LNCaP clone FGC (cell line): ENCODE measurements at regions not wholly inside any gene's neighbourhood (a gene's known extent, or its start where the extent isn't known, plus 50 kb on each side); places are given as distances from the start of the nearest gene placed in this dataset.

ENCODE experiments used
- DNase-seq: peaks from one replicate; pipeline ENCODE4 v3.0.0-alpha.2; 2011; ENCODE audit warnings: low read depth
- H3K4me3 ChIP-seq: 2 replicates; pipeline ENCODE4 v1.5.1; 2011; ENCODE audit warnings: mild to moderate bottlenecking, low read depth, low read length, control low read depth
- CTCF ChIP-seq: IDR thresholded peaks from 2 replicates; pipeline ENCODE4 v1.5.1; 2012; ENCODE audit warnings: mild to moderate bottlenecking; ENCODE audit not compliant: control insufficient read depth, insufficient read depth; ENCODE audit errors: extremely low read depth

- no peak for DNase-seq
- no peak for TF ChIP-seq CTCF
- no peak overlapping the region for H3K4me3 ChIP-seq
Measured at GRCh38 chr2:76675212-76675611, 847.0 kb downstream of the LRRTM4 start.

- no peak overlapping the region for H3K4me3 ChIP-seq
Measured at GRCh38 chr2:76672798-76673197, 849.4 kb downstream of the LRRTM4 start.

GRCh38 chr2:76669966-76670465, 852.2 kb downstream of the LRRTM4 start:
- DNase-seq: no peak
- H3K4me3 ChIP-seq: no peak overlapping the region
- no peak for TF ChIP-seq CTCF

More at GRCh38 chr2:76672798-76673197, 849.4 kb downstream of the LRRTM4 start:
- no peak for TF ChIP-seq CTCF
- no peak for DNase-seq

GRCh38 chr2:76668279-76668678, 853.9 kb downstream of the LRRTM4 start:
- H3K4me3 ChIP-seq: no peak overlapping the region
- no peak for TF ChIP-seq CTCF
- DNase-seq: no peak

- H3K4me3 ChIP-seq: no peak overlapping the region
- no peak for TF ChIP-seq CTCF
- no peak for DNase-seq
Measured at GRCh38 chr2:76667821-76668271, 854.3 kb downstream of the LRRTM4 start.

DNA sequence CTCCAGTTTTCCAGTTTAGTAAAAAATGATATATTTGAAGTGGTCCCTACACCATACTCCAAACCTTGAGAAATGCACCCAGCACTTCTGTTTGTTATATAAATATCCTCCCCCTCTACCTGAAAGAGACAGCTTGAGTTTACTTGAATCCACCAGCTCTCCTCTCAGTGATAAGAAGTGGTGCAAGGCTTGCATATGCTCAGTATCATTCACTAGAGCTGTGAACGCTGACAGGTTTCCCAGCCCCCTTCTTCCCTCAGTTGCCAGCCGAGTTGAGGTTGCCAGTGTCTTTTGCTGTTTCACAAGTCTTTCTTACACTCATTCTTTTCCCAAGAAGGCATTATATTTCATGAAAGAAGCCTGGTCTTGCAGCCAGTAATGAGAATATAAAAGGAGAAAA, 880.0 kb downstream of the LRRTM4 start:
- no peak overlapping the region for H3K4me3 ChIP-seq
- no peak for TF ChIP-seq CTCF
- DNase-seq: no peak

GRCh38 chr2:76641506-76641905, 880.7 kb downstream of the LRRTM4 start:
- TF ChIP-seq CTCF: no peak
- H3K4me3 ChIP-seq: no peak overlapping the region
- DNase-seq: no peak
